ENCODE measurements at regions not wholly inside any gene's neighbourhood (a gene's known extent, or its start where the extent isn't known, plus 50 kb on each side); places are given as distances from the start of the nearest gene placed in this dataset.

- TF ChIP-seq CTCF (IDR thresholded peaks at IDR 0.05; ENCODE audit: control extremely low read depth in 1 of 3, insufficient read depth in 1 of 3, low read depth in 1 of 3, low read length in 3 of 3) (no peak), SP1 (IDR thresholded peaks at IDR 0.05; ENCODE audit: low read depth, low read length) (no peak), MAFK (IDR thresholded peaks at IDR 0.05; ENCODE audit: low read depth, low read length) (no peak), TAF1 (IDR thresholded peaks at IDR 0.05; ENCODE audit: low read depth, low read length) (no peak), TBP (IDR thresholded peaks at IDR 0.05; ENCODE audit: low read depth, low read length) (no peak), TEAD4 (IDR thresholded peaks at IDR 0.05; ENCODE audit: low read depth, low read length) (no peak)
Measured at GRCh38 chr2:104701411-104701911, 152.5 kb upstream of the POU3F3 start (continued).

All from H1 (cell line).